H1 (cell line): ENCODE measurements at regions not wholly inside any gene's neighbourhood (a gene's known extent, or its start where the extent isn't known, plus 50 kb on each side); places are given as distances from the start of the nearest gene placed in this dataset.

Source experiments
- KDM1A ChIP-seq: fragments of 200-600, 300-600 bp; sonication (generic); IDR thresholded peaks from 2 replicates; pipeline ENCODE4 v1.7.1; 2016; ENCODE audit warnings: mild to moderate bottlenecking, low read length, borderline replicate concordance
- NANOG ChIP-seq: IDR thresholded peaks from 2 replicates; pipeline ENCODE4 v1.6.1; 2011; ENCODE audit warnings: low read length, low read depth, mild to moderate bottlenecking, inconsistent platforms; ENCODE audit not compliant: insufficient read depth, poor library complexity, severe bottlenecking
- POLR2A ChIP-seq, 2 experiments: IDR thresholded peaks; 1 replicate in 1 of 2; 2 replicates in 1 of 2; pipeline ENCODE4 v1.6.1; 2011; ENCODE audit warnings: low read depth in 2 of 2, low read length in 2 of 2, mild to moderate bottlenecking in 2 of 2; ENCODE audit errors: control extremely low read depth in 1 of 2
- SRF ChIP-seq: IDR thresholded peaks from 2 replicates; pipeline ENCODE4 v1.6.1; 2011; ENCODE audit warnings: mild to moderate bottlenecking, low read depth, low read length, moderate library complexity
- TF ChIP-seq, protein P1 (sequence below), 3 experiments: IDR thresholded peaks; 1 replicate in 2 of 3; 2 replicates in 1 of 3; pipeline versions ENCODE4 v1.5.1 to v1.6.1; 2011; ENCODE audit warnings: low read length in 3 of 3, mild to moderate bottlenecking in 3 of 3, inconsistent platforms in 2 of 3, low read depth in 1 of 3, moderate library complexity in 1 of 3; ENCODE audit not compliant: insufficient read depth in 1 of 3; ENCODE audit errors: control extremely low read depth in 1 of 3
- TF ChIP-seq, protein P2 (sequence below): IDR thresholded peaks from 2 replicates; pipeline ENCODE4 v1.6.1; 2011; ENCODE audit warnings: low read length, improper control_type of control experiment

DNA sequence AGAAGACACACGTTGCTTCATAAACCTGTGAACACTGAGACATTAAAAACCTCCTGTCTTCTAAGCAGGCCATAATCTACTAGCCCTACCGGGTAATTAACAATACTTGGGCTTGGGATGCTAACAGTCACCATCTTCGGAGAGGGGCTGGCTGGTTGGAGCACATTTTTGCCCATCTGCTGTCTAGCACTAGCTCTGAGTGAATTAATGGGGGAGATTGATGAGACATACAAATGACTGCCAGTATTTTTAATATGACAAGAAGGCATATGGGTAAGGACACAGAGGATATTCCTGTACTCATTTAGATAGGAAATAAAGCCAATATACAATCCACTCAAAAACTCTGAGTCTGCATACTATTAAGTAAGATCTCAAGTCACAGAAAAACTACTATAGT is 651.6 kb upstream of the SOX11 start:
- TF ChIP-seq, protein P1, sequence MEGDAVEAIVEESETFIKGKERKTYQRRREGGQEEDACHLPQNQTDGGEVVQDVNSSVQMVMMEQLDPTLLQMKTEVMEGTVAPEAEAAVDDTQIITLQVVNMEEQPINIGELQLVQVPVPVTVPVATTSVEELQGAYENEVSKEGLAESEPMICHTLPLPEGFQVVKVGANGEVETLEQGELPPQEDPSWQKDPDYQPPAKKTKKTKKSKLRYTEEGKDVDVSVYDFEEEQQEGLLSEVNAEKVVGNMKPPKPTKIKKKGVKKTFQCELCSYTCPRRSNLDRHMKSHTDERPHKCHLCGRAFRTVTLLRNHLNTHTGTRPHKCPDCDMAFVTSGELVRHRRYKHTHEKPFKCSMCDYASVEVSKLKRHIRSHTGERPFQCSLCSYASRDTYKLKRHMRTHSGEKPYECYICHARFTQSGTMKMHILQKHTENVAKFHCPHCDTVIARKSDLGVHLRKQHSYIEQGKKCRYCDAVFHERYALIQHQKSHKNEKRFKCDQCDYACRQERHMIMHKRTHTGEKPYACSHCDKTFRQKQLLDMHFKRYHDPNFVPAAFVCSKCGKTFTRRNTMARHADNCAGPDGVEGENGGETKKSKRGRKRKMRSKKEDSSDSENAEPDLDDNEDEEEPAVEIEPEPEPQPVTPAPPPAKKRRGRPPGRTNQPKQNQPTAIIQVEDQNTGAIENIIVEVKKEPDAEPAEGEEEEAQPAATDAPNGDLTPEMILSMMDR (IDR thresholded peaks at IDR 0.05; ENCODE audit: control extremely low read depth in 1 of 3, insufficient read depth in 1 of 3, low read depth in 1 of 3, low read length in 3 of 3), result no peak
- TF ChIP-seq NANOG, result no peak
- no peak for TF ChIP-seq POLR2A (IDR thresholded peaks at IDR 0.05; ENCODE audit: control extremely low read depth in 1 of 2, low read depth in 2 of 2, low read length in 2 of 2)
- no peak for TF ChIP-seq KDM1A
- TF ChIP-seq, protein P2, sequence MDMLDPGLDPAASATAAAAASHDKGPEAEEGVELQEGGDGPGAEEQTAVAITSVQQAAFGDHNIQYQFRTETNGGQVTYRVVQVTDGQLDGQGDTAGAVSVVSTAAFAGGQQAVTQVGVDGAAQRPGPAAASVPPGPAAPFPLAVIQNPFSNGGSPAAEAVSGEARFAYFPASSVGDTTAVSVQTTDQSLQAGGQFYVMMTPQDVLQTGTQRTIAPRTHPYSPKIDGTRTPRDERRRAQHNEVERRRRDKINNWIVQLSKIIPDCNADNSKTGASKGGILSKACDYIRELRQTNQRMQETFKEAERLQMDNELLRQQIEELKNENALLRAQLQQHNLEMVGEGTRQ, result no peak
- no peak for TF ChIP-seq SRF
